GM12872 (cell line): ENCODE measurements at regions not wholly inside any gene's neighbourhood (a gene's known extent, or its start where the extent isn't known, plus 50 kb on each side); places are given as distances from the start of the nearest gene placed in this dataset.

ENCODE experiments used
- TF ChIP-seq, protein P1 (sequence below): IDR thresholded peaks from 3 replicates; pipeline ENCODE4 v1.5.1; 2011; ENCODE audit warnings: low read depth, mild to moderate bottlenecking, low read length, moderate library complexity; ENCODE audit not compliant: insufficient read depth

GRCh38 chr18:42211201-42211600, 256.2 kb downstream of the PIK3C3 start:
- TF ChIP-seq, protein P1, sequence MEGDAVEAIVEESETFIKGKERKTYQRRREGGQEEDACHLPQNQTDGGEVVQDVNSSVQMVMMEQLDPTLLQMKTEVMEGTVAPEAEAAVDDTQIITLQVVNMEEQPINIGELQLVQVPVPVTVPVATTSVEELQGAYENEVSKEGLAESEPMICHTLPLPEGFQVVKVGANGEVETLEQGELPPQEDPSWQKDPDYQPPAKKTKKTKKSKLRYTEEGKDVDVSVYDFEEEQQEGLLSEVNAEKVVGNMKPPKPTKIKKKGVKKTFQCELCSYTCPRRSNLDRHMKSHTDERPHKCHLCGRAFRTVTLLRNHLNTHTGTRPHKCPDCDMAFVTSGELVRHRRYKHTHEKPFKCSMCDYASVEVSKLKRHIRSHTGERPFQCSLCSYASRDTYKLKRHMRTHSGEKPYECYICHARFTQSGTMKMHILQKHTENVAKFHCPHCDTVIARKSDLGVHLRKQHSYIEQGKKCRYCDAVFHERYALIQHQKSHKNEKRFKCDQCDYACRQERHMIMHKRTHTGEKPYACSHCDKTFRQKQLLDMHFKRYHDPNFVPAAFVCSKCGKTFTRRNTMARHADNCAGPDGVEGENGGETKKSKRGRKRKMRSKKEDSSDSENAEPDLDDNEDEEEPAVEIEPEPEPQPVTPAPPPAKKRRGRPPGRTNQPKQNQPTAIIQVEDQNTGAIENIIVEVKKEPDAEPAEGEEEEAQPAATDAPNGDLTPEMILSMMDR: no peak

GRCh38 chr18:42222557-42222956, 267.5 kb downstream of the PIK3C3 start:
- TF ChIP-seq, protein P1: no peak

- TF ChIP-seq, protein P1: no peak
Observed at GRCh38 chr18:42228581-42228980, 273.5 kb downstream of the PIK3C3 start.

GRCh38 chr18:42229211-42230210, 274.5 kb downstream of the PIK3C3 start:
- TF ChIP-seq, protein P1: no peak

- TF ChIP-seq, protein P1: no peak
Observed at GRCh38 chr18:42230636-42231035, 275.6 kb downstream of the PIK3C3 start.

- TF ChIP-seq, protein P1: no peak
Observed at GRCh38 chr18:42231284-42231683, 276.2 kb downstream of the PIK3C3 start.

DNA sequence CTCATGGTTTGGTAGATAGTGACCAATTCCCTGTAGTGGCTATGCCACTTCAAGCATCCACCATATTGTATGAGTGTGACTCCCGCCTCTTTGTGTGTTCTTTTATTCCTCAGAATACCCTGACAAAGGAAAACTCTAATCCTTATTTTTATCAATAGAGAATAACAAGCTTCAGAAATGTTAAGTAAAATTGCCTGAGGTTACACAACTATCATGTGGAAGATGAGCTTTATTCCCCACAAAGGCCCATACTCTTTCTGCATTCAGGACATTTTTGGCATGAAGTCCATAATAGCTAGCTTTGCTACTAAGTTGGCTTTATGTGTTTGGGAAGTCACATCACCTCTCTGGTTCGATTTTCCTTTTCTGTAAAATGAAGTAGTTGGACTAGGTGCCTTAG, 276.8 kb downstream of the PIK3C3 start:
- TF ChIP-seq, protein P1: no peak
